ENCODE measurements at regions not wholly inside any gene's neighbourhood (a gene's known extent, or its start where the extent isn't known, plus 50 kb on each side); places are given as distances from the start of the nearest gene placed in this dataset.

GRCh38 chr2:118604811-118605210, 242.6 kb downstream of the EN1 start:
- Mint-ChIP-seq H3K4me1 (ENCODE audit: low read depth) (no peaks in the 10 kb centered on the region), H3K27me3 (ENCODE audit: low read depth) (no peaks in the 10 kb centered on the region), H3K9me3 (no peaks in the 10 kb centered on the region), H3K4me3 (ENCODE audit: low read depth) (no peak overlapping the region), H3K36me3 (ENCODE audit: low read depth) (no peaks in the 10 kb centered on the region), H3K27ac (no peak overlapping the region)
- intact Hi-C loops (cut with micrococcal nuclease): no loop called here
- no peak for DNase-seq (ENCODE audit: low spot score)

GRCh38 chr2:118604371-118604770, 243.1 kb downstream of the EN1 start:
- no peak overlapping the region for H3K4me3 Mint-ChIP-seq (ENCODE audit: low read depth)
- intact Hi-C loops (cut with micrococcal nuclease): no loop called here
- no peak for DNase-seq (ENCODE audit: low spot score)
- no peaks in the 10 kb centered on the region for H3K27me3 Mint-ChIP-seq (ENCODE audit: low read depth)
- H3K4me1 Mint-ChIP-seq (ENCODE audit: low read depth): no peaks in the 10 kb centered on the region
- no peak overlapping the region for H3K27ac Mint-ChIP-seq
- H3K9me3 Mint-ChIP-seq: no peaks in the 10 kb centered on the region
- H3K36me3 Mint-ChIP-seq (ENCODE audit: low read depth): no peaks in the 10 kb centered on the region

- Mint-ChIP-seq H3K4me3 (ENCODE audit: low read depth) (no peak overlapping the region), H3K9me3 (no peaks in the 10 kb centered on the region), H3K27me3 (ENCODE audit: low read depth) (no peaks in the 10 kb centered on the region), H3K27ac (no peak overlapping the region), H3K36me3 (ENCODE audit: low read depth) (no peaks in the 10 kb centered on the region), H3K4me1 (ENCODE audit: low read depth) (no peaks in the 10 kb centered on the region)
- intact Hi-C loops (cut with micrococcal nuclease): no loop called here
- DNase-seq (ENCODE audit: low spot score): no peak
Measured at GRCh38 chr2:118599141-118599540, 248.3 kb downstream of the EN1 start.

- Mint-ChIP-seq H3K4me1 (ENCODE audit: low read depth) (no peaks in the 10 kb centered on the region), H3K4me3 (ENCODE audit: low read depth) (no peak overlapping the region), H3K27me3 (ENCODE audit: low read depth) (no peaks in the 10 kb centered on the region), H3K27ac (no peak overlapping the region), H3K36me3 (ENCODE audit: low read depth) (no peaks in the 10 kb centered on the region), H3K9me3 (no peaks in the 10 kb centered on the region)
- DNase-seq (ENCODE audit: low spot score): no peak
- intact Hi-C loops (cut with micrococcal nuclease): no loop called here
Measured at GRCh38 chr2:118596620-118597019, 250.8 kb downstream of the EN1 start.

- no peak overlapping the region for H3K27ac Mint-ChIP-seq
- intact Hi-C loops (cut with micrococcal nuclease): no loop called here
- no peaks in the 10 kb centered on the region for H3K9me3 Mint-ChIP-seq
- H3K4me1 Mint-ChIP-seq (ENCODE audit: low read depth): no peaks in the 10 kb centered on the region
- no peaks in the 10 kb centered on the region for H3K36me3 Mint-ChIP-seq (ENCODE audit: low read depth)
- DNase-seq (ENCODE audit: low spot score): no peak
- no peak overlapping the region for H3K4me3 Mint-ChIP-seq (ENCODE audit: low read depth)
- no peaks in the 10 kb centered on the region for H3K27me3 Mint-ChIP-seq (ENCODE audit: low read depth)
Measured at GRCh38 chr2:118593257-118593656, 254.2 kb downstream of the EN1 start.

- no peaks in the 10 kb centered on the region for H3K36me3 Mint-ChIP-seq (ENCODE audit: low read depth)
- H3K27ac Mint-ChIP-seq: no peak overlapping the region
- no peaks in the 10 kb centered on the region for H3K4me1 Mint-ChIP-seq (ENCODE audit: low read depth)
- no peak overlapping the region for H3K4me3 Mint-ChIP-seq (ENCODE audit: low read depth)
- intact Hi-C loops (cut with micrococcal nuclease): no loop called here
- H3K27me3 Mint-ChIP-seq (ENCODE audit: low read depth): no peaks in the 10 kb centered on the region
- H3K9me3 Mint-ChIP-seq: no peaks in the 10 kb centered on the region
- no peak for DNase-seq (ENCODE audit: low spot score)
Measured at GRCh38 chr2:118591223-118591622, 256.2 kb downstream of the EN1 start.

- intact Hi-C loops (cut with micrococcal nuclease): no loop called here
- H3K27me3 Mint-ChIP-seq (ENCODE audit: low read depth): no peaks in the 10 kb centered on the region
- H3K4me1 Mint-ChIP-seq (ENCODE audit: low read depth): no peaks in the 10 kb centered on the region
- no peak overlapping the region for H3K4me3 Mint-ChIP-seq (ENCODE audit: low read depth)
- no peaks in the 10 kb centered on the region for H3K36me3 Mint-ChIP-seq (ENCODE audit: low read depth)
- no peak for DNase-seq (ENCODE audit: low spot score)
- no peaks in the 10 kb centered on the region for H3K9me3 Mint-ChIP-seq
- H3K27ac Mint-ChIP-seq: no peak overlapping the region
Measured at GRCh38 chr2:118589721-118590120, 257.7 kb downstream of the EN1 start.

- intact Hi-C loops (cut with micrococcal nuclease): no loop called here
- Mint-ChIP-seq H3K27ac (no peak overlapping the region), H3K36me3 (ENCODE audit: low read depth) (no peaks in the 10 kb centered on the region), H3K27me3 (ENCODE audit: low read depth) (no peaks in the 10 kb centered on the region), H3K4me3 (ENCODE audit: low read depth) (no peak overlapping the region), H3K9me3 (no peaks in the 10 kb centered on the region), H3K4me1 (ENCODE audit: low read depth) (no peaks in the 10 kb centered on the region)
- DNase-seq (ENCODE audit: low spot score): no peak
Measured at GRCh38 chr2:118588850-118589249, 258.6 kb downstream of the EN1 start.

GRCh38 chr2:118586312-118586711, 261.1 kb downstream of the EN1 start:
- no peaks in the 10 kb centered on the region for H3K4me1 Mint-ChIP-seq (ENCODE audit: low read depth)
- H3K27me3 Mint-ChIP-seq (ENCODE audit: low read depth): no peaks in the 10 kb centered on the region
- intact Hi-C loops (cut with micrococcal nuclease): no loop called here
- no peak overlapping the region for H3K4me3 Mint-ChIP-seq (ENCODE audit: low read depth)
- DNase-seq (ENCODE audit: low spot score): no peak
- H3K9me3 Mint-ChIP-seq: no peaks in the 10 kb centered on the region
- H3K27ac Mint-ChIP-seq: no peak overlapping the region
- H3K36me3 Mint-ChIP-seq (ENCODE audit: low read depth): no peaks in the 10 kb centered on the region

GRCh38 chr2:118584877-118585276, 262.6 kb downstream of the EN1 start:
- Mint-ChIP-seq H3K4me3 (ENCODE audit: low read depth) (no peak overlapping the region), H3K4me1 (ENCODE audit: low read depth) (no peaks in the 10 kb centered on the region), H3K9me3 (no peaks in the 10 kb centered on the region), H3K27ac (no peak overlapping the region), H3K36me3 (ENCODE audit: low read depth) (no peaks in the 10 kb centered on the region), H3K27me3 (ENCODE audit: low read depth) (peaks cover 2% of the 10 kb centered on the region)
- intact Hi-C loops (cut with micrococcal nuclease): no loop called here
- DNase-seq (ENCODE audit: low spot score): no peak

- no peak for DNase-seq (ENCODE audit: low spot score)
- Mint-ChIP-seq H3K27ac (no peak overlapping the region), H3K9me3 (no peaks in the 10 kb centered on the region), H3K27me3 (ENCODE audit: low read depth) (peaks cover 2% of the 10 kb centered on the region), H3K4me1 (ENCODE audit: low read depth) (no peaks in the 10 kb centered on the region), H3K36me3 (ENCODE audit: low read depth) (no peaks in the 10 kb centered on the region), H3K4me3 (ENCODE audit: low read depth) (no peak overlapping the region)
- intact Hi-C loops (cut with micrococcal nuclease): no loop called here
Measured at GRCh38 chr2:118584062-118584749, 263.2 kb downstream of the EN1 start.

- intact Hi-C loops (cut with micrococcal nuclease): no loop called here
- Mint-ChIP-seq H3K27ac (no peak overlapping the region), H3K27me3 (ENCODE audit: low read depth) (peaks cover 2% of the 10 kb centered on the region), H3K36me3 (ENCODE audit: low read depth) (no peaks in the 10 kb centered on the region), H3K9me3 (no peaks in the 10 kb centered on the region), H3K4me3 (ENCODE audit: low read depth) (no peak overlapping the region), H3K4me1 (ENCODE audit: low read depth) (no peaks in the 10 kb centered on the region)
- DNase-seq (ENCODE audit: low spot score): no peak
Measured at GRCh38 chr2:118582058-118582457, 265.4 kb downstream of the EN1 start.

- Mint-ChIP-seq H3K27me3 (ENCODE audit: low read depth) (peaks cover 2% of the 10 kb centered on the region), H3K4me3 (ENCODE audit: low read depth) (no peak overlapping the region), H3K9me3 (no peaks in the 10 kb centered on the region), H3K27ac (no peak overlapping the region), H3K36me3 (ENCODE audit: low read depth) (no peaks in the 10 kb centered on the region), H3K4me1 (ENCODE audit: low read depth) (no peaks in the 10 kb centered on the region)
- no peak for DNase-seq (ENCODE audit: low spot score)
- intact Hi-C loops (cut with micrococcal nuclease): no loop called here
Measured at GRCh38 chr2:118580651-118581050, 266.8 kb downstream of the EN1 start.

GRCh38 chr2:118580107-118580506, 267.3 kb downstream of the EN1 start:
- Mint-ChIP-seq H3K4me3 (ENCODE audit: low read depth) (no peak overlapping the region), H3K4me1 (ENCODE audit: low read depth) (no peaks in the 10 kb centered on the region), H3K27ac (no peak overlapping the region), H3K9me3 (no peaks in the 10 kb centered on the region), H3K27me3 (ENCODE audit: low read depth) (peaks cover 2% of the 10 kb centered on the region), H3K36me3 (ENCODE audit: low read depth) (no peaks in the 10 kb centered on the region)
- intact Hi-C loops (cut with micrococcal nuclease): no loop called here
- no peak for DNase-seq (ENCODE audit: low spot score)
